ENCODE measurements at regions not wholly inside any gene's neighbourhood (a gene's known extent, or its start where the extent isn't known, plus 50 kb on each side); places are given as distances from the start of the nearest gene placed in this dataset.

DNA sequence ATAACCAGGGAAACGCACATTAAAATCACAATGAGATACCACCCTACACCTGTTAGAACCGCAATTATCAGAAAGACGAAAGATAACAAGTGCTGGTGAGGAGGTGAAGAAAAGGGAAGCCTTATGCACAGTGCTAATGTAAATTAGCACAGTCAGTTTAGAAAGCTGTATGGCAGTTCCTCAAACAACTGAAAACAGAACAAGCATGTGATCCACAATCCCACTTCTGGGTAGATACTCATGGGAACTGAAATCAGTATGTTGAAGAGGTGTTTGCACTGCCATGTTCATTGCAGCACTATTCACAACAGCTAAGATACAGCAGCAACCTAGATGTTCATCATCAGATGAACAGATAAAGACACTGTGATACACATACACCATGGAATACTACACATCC, 75.0 kb upstream of the CCND1 start:
- DNase-seq, result no peak
- no peaks in the 10 kb centered on the region for H3K27me3 ChIP-seq
- H3K27ac ChIP-seq, result no peak overlapping the region
- no peaks in the 10 kb centered on the region for H3K9me3 ChIP-seq
- no peaks in the 10 kb centered on the region for H3K4me1 ChIP-seq
- H3K4me3 ChIP-seq, result no peak overlapping the region
- TF ChIP-seq, protein P1, sequence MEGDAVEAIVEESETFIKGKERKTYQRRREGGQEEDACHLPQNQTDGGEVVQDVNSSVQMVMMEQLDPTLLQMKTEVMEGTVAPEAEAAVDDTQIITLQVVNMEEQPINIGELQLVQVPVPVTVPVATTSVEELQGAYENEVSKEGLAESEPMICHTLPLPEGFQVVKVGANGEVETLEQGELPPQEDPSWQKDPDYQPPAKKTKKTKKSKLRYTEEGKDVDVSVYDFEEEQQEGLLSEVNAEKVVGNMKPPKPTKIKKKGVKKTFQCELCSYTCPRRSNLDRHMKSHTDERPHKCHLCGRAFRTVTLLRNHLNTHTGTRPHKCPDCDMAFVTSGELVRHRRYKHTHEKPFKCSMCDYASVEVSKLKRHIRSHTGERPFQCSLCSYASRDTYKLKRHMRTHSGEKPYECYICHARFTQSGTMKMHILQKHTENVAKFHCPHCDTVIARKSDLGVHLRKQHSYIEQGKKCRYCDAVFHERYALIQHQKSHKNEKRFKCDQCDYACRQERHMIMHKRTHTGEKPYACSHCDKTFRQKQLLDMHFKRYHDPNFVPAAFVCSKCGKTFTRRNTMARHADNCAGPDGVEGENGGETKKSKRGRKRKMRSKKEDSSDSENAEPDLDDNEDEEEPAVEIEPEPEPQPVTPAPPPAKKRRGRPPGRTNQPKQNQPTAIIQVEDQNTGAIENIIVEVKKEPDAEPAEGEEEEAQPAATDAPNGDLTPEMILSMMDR (IDR thresholded peaks at IDR 0.05), result no peak
- no peak for TF ChIP-seq POLR2A (IDR thresholded peaks at IDR 0.05)
- H3K36me3 ChIP-seq, result no peaks in the 10 kb centered on the region
- intact Hi-C loops (cut with DNase I; ENCODE audit: low total_unique reads), result no loop called here

DNA sequence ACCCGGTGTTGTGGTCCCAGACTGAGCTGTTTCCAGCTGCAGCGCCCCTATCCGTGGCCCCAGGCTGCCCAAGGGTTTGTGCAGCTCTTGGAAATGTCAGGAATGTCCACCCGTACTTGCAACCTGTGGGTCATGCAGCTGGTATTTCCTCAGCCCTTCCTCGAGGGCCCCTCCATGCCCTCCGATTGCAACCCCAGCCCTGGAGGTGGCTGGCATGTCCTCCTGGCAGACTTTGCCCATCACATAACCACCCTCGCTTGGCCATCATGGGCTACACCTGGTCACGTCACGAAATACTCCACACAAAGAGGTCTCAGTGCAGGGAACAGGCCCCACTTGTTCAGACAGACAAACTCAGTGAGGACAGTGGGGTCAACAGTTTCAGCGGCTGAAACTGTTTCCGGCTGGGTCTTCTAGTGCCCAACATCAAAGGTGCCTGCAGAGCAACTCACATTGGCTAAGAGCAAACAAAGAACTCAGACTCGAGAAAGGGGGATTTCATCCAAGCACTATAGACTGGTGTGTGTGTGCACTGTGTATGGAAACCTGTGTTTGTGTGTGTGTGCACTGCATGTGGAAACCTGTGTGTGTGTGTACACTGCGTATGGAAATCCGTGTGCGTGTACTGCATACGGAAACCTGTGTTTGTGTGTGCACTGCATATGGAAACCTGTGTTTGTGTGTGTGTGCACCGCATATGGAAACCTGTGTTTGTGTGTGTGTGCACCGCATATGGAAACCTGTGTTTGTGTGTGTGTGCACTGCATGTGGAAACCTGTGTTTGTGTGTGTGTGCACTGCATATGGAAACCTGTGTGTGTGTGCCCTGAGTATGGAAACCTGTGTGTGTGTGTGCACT, 72.8 kb upstream of the CCND1 start:
- TF ChIP-seq, protein P1 (IDR thresholded peaks at IDR 0.05), result no peak
- no peak for TF ChIP-seq POLR2A (IDR thresholded peaks at IDR 0.05)
- intact Hi-C loops (cut with DNase I; ENCODE audit: low total_unique reads), result no loop called here
- Histone ChIP-seq H3K27me3 (no peaks in the 10 kb centered on the region), H3K27ac (no peak overlapping the region), H3K36me3 (no peaks in the 10 kb centered on the region), H3K4me3 (no peak overlapping the region), H3K9me3 (no peaks in the 10 kb centered on the region), H3K4me1 (no peaks in the 10 kb centered on the region)
- DNase-seq, result no peak

DNA sequence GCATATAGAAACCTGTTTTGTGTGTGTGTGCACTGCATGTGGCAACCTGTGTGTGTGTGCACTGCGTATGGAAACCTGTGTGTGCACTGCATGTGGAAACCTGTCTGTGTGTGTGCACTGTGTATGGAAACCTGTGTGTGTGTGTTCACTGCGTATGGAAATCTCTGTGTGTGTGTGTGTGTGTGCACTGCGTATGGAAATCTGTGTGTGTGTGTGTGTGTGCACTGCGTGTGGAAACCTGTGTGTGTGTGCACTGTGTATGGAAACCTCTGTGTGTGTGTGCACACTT, 72.2 kb upstream of the CCND1 start:
- no peaks in the 10 kb centered on the region for H3K27me3 ChIP-seq
- H3K4me3 ChIP-seq, result no peak overlapping the region
- no peaks in the 10 kb centered on the region for H3K4me1 ChIP-seq
- intact Hi-C loops (cut with DNase I; ENCODE audit: low total_unique reads), result no loop called here
- TF ChIP-seq, protein P1 (IDR thresholded peaks at IDR 0.05), result no peak
- no peak for TF ChIP-seq POLR2A (IDR thresholded peaks at IDR 0.05)
- no peaks in the 10 kb centered on the region for H3K9me3 ChIP-seq
- H3K27ac ChIP-seq, result no peak overlapping the region
- DNase-seq, result no peak
- H3K36me3 ChIP-seq, result no peaks in the 10 kb centered on the region

DNA sequence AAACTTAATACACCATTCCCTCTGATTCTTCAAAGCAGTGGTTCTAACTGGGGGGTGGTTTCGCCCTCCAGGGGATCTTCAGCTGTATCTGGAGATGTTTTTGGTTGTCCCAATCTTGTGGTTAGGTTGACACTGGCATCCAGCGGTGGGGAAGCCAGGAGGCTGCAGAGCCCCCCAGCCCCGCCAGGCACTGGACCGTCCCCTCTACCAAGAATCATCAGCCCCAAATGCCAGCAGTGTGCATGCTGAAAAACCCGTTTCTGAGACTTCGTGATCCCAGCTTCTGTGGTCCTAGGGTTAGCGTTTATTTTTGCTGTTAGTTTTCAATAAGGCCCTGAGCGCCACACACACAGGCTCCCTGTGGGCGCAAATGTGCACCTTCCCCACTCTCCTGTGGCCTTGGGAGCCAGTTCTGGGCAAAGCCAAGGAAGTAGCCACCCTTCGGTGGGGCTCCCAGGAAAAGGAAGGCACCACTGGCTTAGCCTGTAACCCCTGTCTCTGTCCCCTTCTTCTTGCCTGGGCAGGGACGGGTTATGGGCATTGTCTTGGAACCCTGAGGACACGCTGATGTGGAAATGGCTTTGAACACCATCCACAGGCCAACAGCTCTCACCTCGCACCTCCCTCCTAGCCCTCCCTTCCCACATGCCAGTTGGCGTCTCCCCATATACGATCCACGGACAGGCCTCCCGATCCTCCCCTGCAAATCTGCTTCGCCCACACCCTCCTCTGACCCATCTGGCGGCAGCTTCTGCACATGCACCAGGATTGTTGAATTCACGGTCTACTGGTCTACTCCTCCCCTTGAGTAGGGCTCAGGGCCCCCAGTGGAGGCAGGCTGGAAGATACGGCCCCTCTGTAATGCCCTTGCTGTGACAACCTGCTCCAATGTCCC, 71.4 kb upstream of the CCND1 start:
- no peak for TF ChIP-seq POLR2A (IDR thresholded peaks at IDR 0.05)
- TF ChIP-seq, protein P1 (IDR thresholded peaks at IDR 0.05), result no peak
- Histone ChIP-seq H3K9me3 (no peaks in the 10 kb centered on the region), H3K4me1 (no peaks in the 10 kb centered on the region), H3K4me3 (no peak overlapping the region), H3K36me3 (no peaks in the 10 kb centered on the region), H3K27ac (no peak overlapping the region), H3K27me3 (no peaks in the 10 kb centered on the region)
- intact Hi-C loops (cut with DNase I; ENCODE audit: low total_unique reads), result no loop called here
- no peak for DNase-seq
